Panc1 (cell line): ENCODE measurements at regions not wholly inside any gene's neighbourhood (a gene's known extent, or its start where the extent isn't known, plus 50 kb on each side); places are given as distances from the start of the nearest gene placed in this dataset.

Source experiments
- ATAC-seq: fragments of 200-7000 bp; cut with Tn5 transposase; 2 replicates; pipeline ENCODE4 v1.9.1; 2020; ENCODE audit warnings: mild to moderate bottlenecking, moderate library complexity
- BruUV-seq: library from RNA; stranded (reverse); fragments of 400-500 nt; replicated peaks from 2 replicates; lab custom pipeline; 2021; lab: Mats Ljungman, UMichigan
- CTCF ChIA-PET: fragments of 300-600 bp; sonication (Branson Sonifier 250); formaldehyde crosslinking; loops from one replicate; lab custom pipeline; 2022; ENCODE audit warnings: antibody characterized with exemption; lab: Charles Lee
- POLR2A ChIA-PET: fragments of 300-600 bp; sonication (Branson Sonifier 250); formaldehyde crosslinking; loops from one replicate; lab custom pipeline; 2022; ENCODE audit warnings: antibody characterized with exemption; lab: Charles Lee
- DNase-seq: peaks from one replicate; pipeline ENCODE4 v3.0.0-alpha.2; 2010; ENCODE audit warnings: low read depth, low spot score
- H3K27ac ChIP-seq: 2 replicates; pipeline ENCODE4 v1.5.1; 2011; ENCODE audit warnings: mild to moderate bottlenecking, low read length, inconsistent platforms
- H3K27me3 ChIP-seq: fragments of 200-500 bp; sonication (Bioruptor generic); 2 replicates; pipeline ENCODE4 v1.6.0; 2014; ENCODE audit warnings: low read length, inconsistent platforms; ENCODE audit not compliant: control insufficient read depth, insufficient read depth
- H3K36me3 ChIP-seq: fragments of 200-500 bp; sonication (Bioruptor generic); 2 replicates; pipeline ENCODE4 v1.5.1; 2014; ENCODE audit warnings: inconsistent platforms, mild to moderate bottlenecking, low read length, moderate library complexity; ENCODE audit not compliant: control insufficient read depth, insufficient read depth
- H3K4me1 ChIP-seq: 2 replicates; pipeline ENCODE4 v1.5.1; 2011; ENCODE audit warnings: inconsistent platforms, mild to moderate bottlenecking, low read length, moderate library complexity; ENCODE audit not compliant: control insufficient read depth, insufficient read depth
- H3K4me3 ChIP-seq, 2 experiments: 2 replicates each; pipeline ENCODE4 v1.5.1; 2011 to 2012; ENCODE audit warnings: low read depth in 2 of 2, low read length in 2 of 2, mild to moderate bottlenecking in 2 of 2, inconsistent platforms in 1 of 2, moderate library complexity in 1 of 2
- H3K9me3 ChIP-seq: fragments of 200-500 bp; sonication (Bioruptor generic); 2 replicates; pipeline ENCODE4 v1.5.1; 2014; ENCODE audit warnings: low read depth, mild to moderate bottlenecking, inconsistent platforms, low read length, moderate library complexity; ENCODE audit not compliant: control insufficient read depth, insufficient read depth
- CTCF ChIP-seq: fragments of 450-650 bp; IDR thresholded peaks from 2 replicates; pipeline ENCODE4 v1.5.1; 2017; ENCODE audit warnings: mild to moderate bottlenecking
- POLR2AphosphoS5 ChIP-seq: IDR thresholded peaks from 2 replicates; pipeline ENCODE4 v1.6.1; 2012; ENCODE audit warnings: mild to moderate bottlenecking, low read depth, low read length, moderate library complexity
- SIN3A ChIP-seq: IDR thresholded peaks from 2 replicates; pipeline ENCODE4 v1.6.1; 2012; ENCODE audit warnings: low read depth, mild to moderate bottlenecking, low read length, moderate library complexity, borderline replicate concordance; ENCODE audit not compliant: insufficient read depth
- TCF7L2 ChIP-seq: IDR thresholded peaks from 2 replicates; pipeline ENCODE4 v1.6.1; 2011; ENCODE audit warnings: mild to moderate bottlenecking, low read depth, low read length, inconsistent platforms
- in situ Hi-C: cut with HindIII; loops from 2 replicates; pipeline ENCODE4 v1.10.0; 2016; ENCODE audit warnings: low sequenced_read_pairs, low pct_unique_long_range_greater_than_20kb
- intact Hi-C: fragments of 100-400 bp; cut with micrococcal nuclease; formaldehyde crosslinking; loops from one replicate; pipeline ENCODE4 v1.10.0; 2022; ENCODE audit not compliant: unreplicated experiment
- TF ChIP-seq, protein P1 (sequence below), 2 experiments: IDR thresholded peaks; 2 replicates each; pipeline ENCODE4 v1.6.1; 2011 to 2012; ENCODE audit warnings: low read depth in 2 of 2, control low read depth in 1 of 2, low read length in 1 of 2, mild to moderate bottlenecking in 1 of 2, moderate library complexity in 1 of 2; ENCODE audit not compliant: insufficient read depth in 1 of 2

DNA sequence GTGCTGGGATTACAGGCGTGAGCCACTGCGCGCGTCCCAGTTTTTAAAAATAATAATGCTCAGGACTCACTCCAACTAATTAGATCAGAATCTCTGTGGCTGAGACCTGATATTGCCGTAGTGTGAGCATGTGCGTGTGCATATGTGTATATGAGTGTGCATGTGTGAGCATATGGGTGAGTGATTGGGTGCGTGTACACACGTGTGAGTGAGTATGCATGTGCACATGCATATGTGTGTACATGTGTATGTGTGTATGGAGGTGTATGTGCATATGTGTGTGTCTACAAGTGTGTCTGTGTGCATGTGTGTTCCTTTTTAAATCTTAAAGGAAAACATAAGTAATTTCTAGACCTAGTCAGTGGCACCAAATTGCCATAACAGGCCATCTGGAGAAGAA lies 54.8 kb upstream of the CKS2 start:
- Histone ChIP-seq H3K27ac (no peak overlapping the region), H3K36me3 (no peaks in the 10 kb centered on the region), H3K9me3 (no peaks in the 10 kb centered on the region), H3K4me1 (no peaks in the 10 kb centered on the region), H3K4me3 (no peak overlapping the region), H3K27me3 (no peaks in the 10 kb centered on the region)
- in situ Hi-C loops (no loop called here), intact Hi-C loops (no loop called here)
- no peak for TF ChIP-seq POLR2AphosphoS5
- no peak for TF ChIP-seq CTCF
- TF ChIP-seq, protein P1, sequence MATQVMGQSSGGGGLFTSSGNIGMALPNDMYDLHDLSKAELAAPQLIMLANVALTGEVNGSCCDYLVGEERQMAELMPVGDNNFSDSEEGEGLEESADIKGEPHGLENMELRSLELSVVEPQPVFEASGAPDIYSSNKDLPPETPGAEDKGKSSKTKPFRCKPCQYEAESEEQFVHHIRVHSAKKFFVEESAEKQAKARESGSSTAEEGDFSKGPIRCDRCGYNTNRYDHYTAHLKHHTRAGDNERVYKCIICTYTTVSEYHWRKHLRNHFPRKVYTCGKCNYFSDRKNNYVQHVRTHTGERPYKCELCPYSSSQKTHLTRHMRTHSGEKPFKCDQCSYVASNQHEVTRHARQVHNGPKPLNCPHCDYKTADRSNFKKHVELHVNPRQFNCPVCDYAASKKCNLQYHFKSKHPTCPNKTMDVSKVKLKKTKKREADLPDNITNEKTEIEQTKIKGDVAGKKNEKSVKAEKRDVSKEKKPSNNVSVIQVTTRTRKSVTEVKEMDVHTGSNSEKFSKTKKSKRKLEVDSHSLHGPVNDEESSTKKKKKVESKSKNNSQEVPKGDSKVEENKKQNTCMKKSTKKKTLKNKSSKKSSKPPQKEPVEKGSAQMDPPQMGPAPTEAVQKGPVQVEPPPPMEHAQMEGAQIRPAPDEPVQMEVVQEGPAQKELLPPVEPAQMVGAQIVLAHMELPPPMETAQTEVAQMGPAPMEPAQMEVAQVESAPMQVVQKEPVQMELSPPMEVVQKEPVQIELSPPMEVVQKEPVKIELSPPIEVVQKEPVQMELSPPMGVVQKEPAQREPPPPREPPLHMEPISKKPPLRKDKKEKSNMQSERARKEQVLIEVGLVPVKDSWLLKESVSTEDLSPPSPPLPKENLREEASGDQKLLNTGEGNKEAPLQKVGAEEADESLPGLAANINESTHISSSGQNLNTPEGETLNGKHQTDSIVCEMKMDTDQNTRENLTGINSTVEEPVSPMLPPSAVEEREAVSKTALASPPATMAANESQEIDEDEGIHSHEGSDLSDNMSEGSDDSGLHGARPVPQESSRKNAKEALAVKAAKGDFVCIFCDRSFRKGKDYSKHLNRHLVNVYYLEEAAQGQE (IDR thresholded peaks at IDR 0.05; ENCODE audit: insufficient read depth in 1 of 2, low read depth in 2 of 2, low read length in 1 of 2): no peak
- no TSS peak for BruUV-seq
- CTCF ChIA-PET: no interaction called here
- POLR2A ChIA-PET: no interaction called here
- no peak for DNase-seq
- no peak for ATAC-seq

DNA sequence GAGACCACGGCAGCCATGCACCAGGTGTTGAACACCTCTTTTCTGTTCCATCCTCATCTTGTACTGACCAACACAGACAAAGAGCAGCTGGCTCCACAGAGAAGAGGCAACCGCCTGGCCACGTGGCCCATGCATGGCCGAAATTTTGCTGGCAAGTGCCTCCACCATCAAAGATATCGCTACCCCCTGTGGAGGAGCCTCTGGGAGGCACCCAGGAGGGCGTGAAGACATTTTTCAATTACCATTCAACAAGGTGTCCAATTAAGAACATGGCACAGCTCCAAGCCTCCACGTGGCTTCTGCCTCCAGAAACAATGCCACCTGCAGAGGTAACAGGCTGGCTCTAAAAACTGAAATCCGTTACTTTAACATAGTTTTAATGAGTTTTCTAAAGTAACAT lies 54.4 kb upstream of the CKS2 start:
- intact Hi-C loops (no loop called here), in situ Hi-C loops (no loop called here)
- H3K4me1 ChIP-seq: no peaks in the 10 kb centered on the region
- CTCF ChIA-PET: no interaction called here
- POLR2A ChIA-PET: no interaction called here
- no peaks in the 10 kb centered on the region for H3K27me3 ChIP-seq
- TF ChIP-seq CTCF (no peak), SIN3A (no peak), POLR2AphosphoS5 (no peak), TCF7L2 (no peak)
- TF ChIP-seq, protein P1 (IDR thresholded peaks at IDR 0.05; ENCODE audit: insufficient read depth in 1 of 2, low read depth in 2 of 2, low read length in 1 of 2): no peak
- ATAC-seq: no peak
- H3K36me3 ChIP-seq: no peaks in the 10 kb centered on the region
- no peaks in the 10 kb centered on the region for H3K9me3 ChIP-seq
- no peak overlapping the region for H3K27ac ChIP-seq
- DNase-seq: no peak
- H3K4me3 ChIP-seq: no peak overlapping the region
- no TSS peak for BruUV-seq
